BJ (cell line): ENCODE measurements at regions not wholly inside any gene's neighbourhood (a gene's known extent, or its start where the extent isn't known, plus 50 kb on each side); places are given as distances from the start of the nearest gene placed in this dataset.

ENCODE experiments used
- CTCF ChIA-PET: fragments of 350-600 bp; formaldehyde crosslinking; extraction: SDS; loops from one replicate; lab custom pipeline; 2021; ENCODE audit warnings: antibody characterized with exemption, inconsistent platforms; lab: Yijun Ruan, JAX
- POLR2A ChIA-PET: fragments of 300-600 bp; sonication (Branson Sonifier 250); formaldehyde crosslinking; extraction: SDS; loops from one replicate; lab custom pipeline; 2021; ENCODE audit warnings: antibody characterized with exemption; lab: Charles Lee
- DNase-seq: peaks from one replicate; pipeline ENCODE4 v3.0.0-alpha.2; 2011; ENCODE audit warnings: low read depth
- H3K27me3 ChIP-seq: 2 replicates; pipeline ENCODE4 v1.6.0; 2011; ENCODE audit warnings: low read length; ENCODE audit not compliant: control insufficient read depth, insufficient read depth
- H3K36me3 ChIP-seq: 2 replicates; pipeline ENCODE4 v1.5.1; 2011; ENCODE audit warnings: low read length; ENCODE audit not compliant: control insufficient read depth, insufficient read depth
- H3K4me3 ChIP-seq: 2 replicates; pipeline ENCODE4 v1.5.1; 2011; ENCODE audit warnings: low read depth, mild to moderate bottlenecking, control low read depth, low read length
- TF ChIP-seq, protein P1 (sequence below): IDR thresholded peaks from 2 replicates; pipeline ENCODE4 v1.5.1; 2011; ENCODE audit warnings: low read depth, mild to moderate bottlenecking, control low read depth, inconsistent platforms, low read length, moderate library complexity; ENCODE audit not compliant: insufficient read depth

DNA sequence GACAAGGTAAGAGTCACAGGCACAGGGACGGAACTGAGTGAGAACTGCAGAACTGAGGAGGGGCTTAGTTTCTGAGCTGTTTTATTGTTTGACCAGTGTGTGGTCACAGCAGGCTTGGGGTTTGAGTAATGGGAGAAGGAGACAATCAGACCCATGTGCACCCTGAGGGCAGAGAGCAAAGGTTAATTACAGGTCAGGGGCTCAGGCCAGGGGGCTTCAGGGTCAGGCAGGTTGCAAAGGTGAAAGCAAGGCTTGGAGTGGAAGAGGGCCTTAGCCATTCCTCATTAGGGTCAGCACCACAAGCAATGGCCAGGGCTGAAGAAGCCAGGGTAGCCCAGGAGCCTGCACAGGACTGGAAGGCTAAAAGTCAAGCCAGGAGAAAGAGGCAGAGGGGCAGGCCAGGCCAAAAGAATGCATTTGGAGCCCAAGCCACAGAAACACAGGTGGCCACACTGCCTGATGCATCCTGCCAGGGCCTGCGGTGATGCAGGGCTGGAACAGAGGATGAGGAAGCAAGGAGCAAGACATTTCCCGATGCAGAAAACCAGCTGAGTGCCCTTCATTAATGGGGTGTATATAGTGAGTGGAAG, 209.8 kb upstream of the GYPC start:
- POLR2A ChIA-PET, result no interaction called here
- CTCF ChIA-PET, result no interaction called here
- DNase-seq, result no peak
- TF ChIP-seq, protein P1, sequence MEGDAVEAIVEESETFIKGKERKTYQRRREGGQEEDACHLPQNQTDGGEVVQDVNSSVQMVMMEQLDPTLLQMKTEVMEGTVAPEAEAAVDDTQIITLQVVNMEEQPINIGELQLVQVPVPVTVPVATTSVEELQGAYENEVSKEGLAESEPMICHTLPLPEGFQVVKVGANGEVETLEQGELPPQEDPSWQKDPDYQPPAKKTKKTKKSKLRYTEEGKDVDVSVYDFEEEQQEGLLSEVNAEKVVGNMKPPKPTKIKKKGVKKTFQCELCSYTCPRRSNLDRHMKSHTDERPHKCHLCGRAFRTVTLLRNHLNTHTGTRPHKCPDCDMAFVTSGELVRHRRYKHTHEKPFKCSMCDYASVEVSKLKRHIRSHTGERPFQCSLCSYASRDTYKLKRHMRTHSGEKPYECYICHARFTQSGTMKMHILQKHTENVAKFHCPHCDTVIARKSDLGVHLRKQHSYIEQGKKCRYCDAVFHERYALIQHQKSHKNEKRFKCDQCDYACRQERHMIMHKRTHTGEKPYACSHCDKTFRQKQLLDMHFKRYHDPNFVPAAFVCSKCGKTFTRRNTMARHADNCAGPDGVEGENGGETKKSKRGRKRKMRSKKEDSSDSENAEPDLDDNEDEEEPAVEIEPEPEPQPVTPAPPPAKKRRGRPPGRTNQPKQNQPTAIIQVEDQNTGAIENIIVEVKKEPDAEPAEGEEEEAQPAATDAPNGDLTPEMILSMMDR, result no peak
- H3K27me3 ChIP-seq, result no peaks in the 10 kb centered on the region
- no peak overlapping the region for H3K4me3 ChIP-seq
- no peaks in the 10 kb centered on the region for H3K36me3 ChIP-seq

DNA sequence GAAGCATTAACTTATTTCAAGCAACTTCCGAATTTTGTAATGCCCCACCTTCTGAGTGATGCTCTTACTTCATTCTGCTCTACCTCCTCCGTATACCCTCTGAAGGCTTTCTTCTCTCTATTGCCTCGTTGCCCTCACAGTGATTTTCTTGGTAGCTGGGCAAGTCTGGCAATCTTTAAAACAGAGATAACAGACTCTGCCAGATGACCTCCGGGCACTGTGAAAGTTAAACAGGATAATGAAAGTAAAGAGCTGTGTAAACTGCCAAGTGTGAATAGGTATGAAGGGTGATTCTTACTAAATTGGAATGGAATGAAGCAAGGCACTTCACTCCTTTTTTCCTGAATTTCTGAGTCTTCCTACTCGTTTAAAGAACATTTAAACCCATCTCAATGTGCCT, 207.3 kb upstream of the GYPC start:
- H3K27me3 ChIP-seq, result no peaks in the 10 kb centered on the region
- H3K4me3 ChIP-seq, result no peak overlapping the region
- TF ChIP-seq, protein P1, result no peak
- H3K36me3 ChIP-seq, result no peaks in the 10 kb centered on the region
- no peak for DNase-seq
- ChIA-PET POLR2A (no interaction called here), CTCF (no interaction called here)

DNA sequence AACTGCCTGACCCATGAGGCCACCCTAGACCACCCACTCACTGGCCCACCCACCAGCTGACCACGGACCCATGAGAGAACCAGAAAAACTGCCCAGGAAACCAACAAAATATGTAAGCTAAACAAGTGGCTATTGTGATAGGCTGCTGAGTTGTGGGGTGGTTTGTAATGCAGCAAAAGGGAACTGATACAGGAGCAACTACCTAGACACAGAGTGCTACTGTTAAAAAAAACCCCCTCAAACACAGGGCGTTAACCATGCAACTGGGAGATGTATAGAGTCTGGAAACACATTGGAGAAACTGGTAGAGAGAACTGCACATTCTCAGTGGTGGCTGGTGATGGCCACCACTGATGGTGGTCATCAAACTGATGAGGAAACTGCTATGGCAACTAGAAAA, 206.3 kb upstream of the GYPC start:
- Histone ChIP-seq H3K36me3 (no peaks in the 10 kb centered on the region), H3K27me3 (no peaks in the 10 kb centered on the region), H3K4me3 (no peak overlapping the region)
- no peak for DNase-seq
- TF ChIP-seq, protein P1, result no peak
- ChIA-PET POLR2A (no interaction called here), CTCF (interaction anchor here (0.6 kb wide), 1 partner anchor 33 kb away, joined by 3 read pairs; no protein-coding TSS in a partner anchor)

DNA sequence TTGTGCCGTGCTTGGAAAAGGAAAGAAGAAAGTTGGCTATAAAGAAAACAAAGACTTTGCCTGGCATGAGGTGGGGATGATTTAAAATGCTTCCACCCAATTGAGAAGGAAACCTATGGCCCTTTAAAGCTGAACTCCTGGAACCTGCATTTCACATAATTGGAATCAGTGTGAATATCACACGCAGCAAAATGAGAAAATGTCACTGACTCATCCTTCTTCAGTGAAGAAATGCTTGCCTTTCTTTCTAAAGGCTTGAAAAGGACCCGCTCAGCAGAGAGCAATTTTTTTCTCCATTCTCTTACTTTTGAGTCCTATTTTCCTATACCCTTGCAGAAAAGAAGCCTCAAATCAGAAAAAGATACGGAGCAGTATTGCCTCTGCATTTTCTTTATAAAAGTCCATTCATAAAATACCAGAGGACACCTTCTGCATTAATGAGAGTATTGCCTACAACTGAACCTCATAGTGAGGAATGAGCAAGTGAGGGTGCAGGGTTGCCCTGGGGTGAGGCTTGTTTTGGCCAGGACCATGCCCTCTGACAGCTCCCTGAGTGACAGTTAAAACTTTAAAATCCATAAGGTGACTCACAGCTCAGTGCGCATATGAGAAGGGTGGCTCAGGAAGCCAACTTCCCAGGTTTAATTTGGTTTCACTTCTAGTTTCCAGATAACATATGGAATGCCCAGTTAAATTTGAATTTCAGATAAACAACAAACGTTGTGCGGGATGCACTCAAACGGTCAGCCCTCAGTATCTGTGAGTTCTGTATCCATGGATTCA, 191.9 kb upstream of the GYPC start:
- CTCF ChIA-PET, result no interaction called here
- no peak for DNase-seq
- TF ChIP-seq, protein P1, result no peak
- H3K27me3 ChIP-seq, result no peaks in the 10 kb centered on the region
- no peaks in the 10 kb centered on the region for H3K36me3 ChIP-seq
- POLR2A ChIA-PET, result no interaction called here
- H3K4me3 ChIP-seq, result no peak overlapping the region

DNA sequence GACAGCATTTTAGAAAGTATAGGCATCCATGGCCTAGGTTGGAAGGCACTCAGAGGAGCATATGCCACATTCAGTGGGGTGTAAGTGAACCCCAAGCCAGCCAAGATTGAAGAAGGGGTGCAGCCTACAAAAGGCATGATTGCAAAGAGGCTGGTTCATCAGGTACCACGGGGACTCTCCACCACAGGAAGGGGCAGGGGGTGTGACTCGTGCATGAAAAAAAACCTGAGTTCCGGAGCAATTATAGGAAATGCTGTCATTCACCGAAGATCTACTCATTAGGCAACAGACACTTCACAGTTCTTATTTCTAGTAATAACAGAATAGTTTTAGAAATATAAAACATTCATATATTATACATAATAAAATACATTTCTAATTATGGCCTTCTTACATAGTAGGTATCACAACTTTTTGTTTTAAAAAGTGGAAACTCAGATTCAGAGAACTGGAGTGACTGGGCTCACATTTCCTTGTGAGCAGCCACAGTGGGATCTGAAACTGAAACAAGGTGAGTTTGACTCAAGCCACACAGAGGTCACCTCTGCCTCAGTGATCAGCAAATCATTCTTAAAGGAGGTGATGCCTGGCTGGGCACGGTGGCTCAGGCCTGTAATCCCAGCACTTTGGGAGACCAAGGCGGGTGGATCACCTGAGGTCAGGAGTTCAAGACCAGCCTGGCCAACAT, 188.4 kb upstream of the GYPC start:
- TF ChIP-seq, protein P1, result no peak
- POLR2A ChIA-PET, result no interaction called here
- CTCF ChIA-PET, result no interaction called here

More for the DNA sequence above, 188.4 kb upstream of the GYPC start:
- Histone ChIP-seq H3K36me3 (no peaks in the 10 kb centered on the region), H3K27me3 (no peaks in the 10 kb centered on the region), H3K4me3 (no peak overlapping the region)
- DNase-seq, result no peak
